B cell (primary cell): ENCODE measurements at regions not wholly inside any gene's neighbourhood (a gene's known extent, or its start where the extent isn't known, plus 50 kb on each side); places are given as distances from the start of the nearest gene placed in this dataset.

Experiments
- ATAC-seq: fragments of 200-7000 bp; cut with Tn5 transposase; one replicate; pipeline ENCODE4 v1.10.0; 2021; ENCODE audit warnings: low read depth, mild to moderate bottlenecking, moderate number of reproducible peaks, moderate library complexity
- CTCF ChIA-PET: fragments of 350-600 bp; sonication (Branson Sonifier 250); formaldehyde crosslinking; loops from one replicate; lab custom pipeline; 2021; ENCODE audit warnings: antibody characterized with exemption, inconsistent platforms; lab: Charles Lee
- POLR2A ChIA-PET: fragments of 350-600 bp; sonication (Branson Sonifier 250); formaldehyde crosslinking; loops from one replicate; lab custom pipeline; 2021; ENCODE audit warnings: antibody characterized with exemption; lab: Charles Lee
- DNase-seq: peaks from one replicate; pipeline ENCODE4 v3.0.0; 2013
- H2AFZ ChIP-seq: 2 replicates; pipeline ENCODE4 v1.6.1; 2012; ENCODE audit warnings: mild to moderate bottlenecking, low read depth, low read length; ENCODE audit not compliant: insufficient read depth, poor library complexity, severe bottlenecking
- H3K27ac ChIP-seq, 2 donors: 1 replicate in 1 of 2; 2 replicates in 1 of 2; pipeline ENCODE4 v1.5.1; 2012 to 2013; ENCODE audit warnings: low read length in 2 of 2, mild to moderate bottlenecking in 2 of 2, moderate library complexity in 1 of 2
- H3K27me3 ChIP-seq, 4 experiments: fragments of 200-600 bp in 1 of 4; sonication (generic) in 1 of 4; replicated peaks in 1 of 4; 1 replicate in 2 of 4; 2 replicates in 2 of 4; pipeline versions ENCODE4 v1.6.1 to v1.7.0; 2013 to 2016; ENCODE audit warnings: low read length in 3 of 4, mild to moderate bottlenecking in 2 of 4, mixed read lengths in 1 of 4, moderate library complexity in 1 of 4; ENCODE audit not compliant: insufficient read depth in 4 of 4, control insufficient read depth in 3 of 4; ENCODE audit errors: control extremely low read depth in 1 of 4
- H3K36me3 ChIP-seq, 2 experiments: replicated peaks in 1 of 2; 1 replicate in 1 of 2; 2 replicates in 1 of 2; pipeline versions ENCODE4 v1.6.1 to v1.7.1; 2013; ENCODE audit warnings: low read length in 1 of 2; ENCODE audit not compliant: insufficient read depth in 2 of 2, control insufficient read depth in 1 of 2; ENCODE audit errors: control extremely low read depth in 1 of 2, extremely low read depth in 1 of 2
- H3K4me1 ChIP-seq, 2 donors: fragments of 200-600 bp in 1 of 2; sonication (generic) in 1 of 2; 1 replicate in 1 of 2; 2 replicates in 1 of 2; pipeline versions ENCODE4 v1.5.1 to v1.6.1; 2013 to 2017; ENCODE audit warnings: low read length in 2 of 2; ENCODE audit not compliant: control insufficient read depth in 2 of 2, insufficient read depth in 2 of 2
- H3K4me2 ChIP-seq: replicated peaks from 2 replicates; pipeline ENCODE3; 2012; ENCODE audit warnings: mild to moderate bottlenecking, low read depth, low read length; ENCODE audit not compliant: poor library complexity, severe bottlenecking
- H3K4me3 ChIP-seq, 5 experiments: fragments of 200-600 bp in 1 of 5; sonication (generic) in 1 of 5; 1 replicate in 3 of 5; 2 replicates in 2 of 5; pipeline versions ENCODE4 v1.5.1 to v1.7.0; 2011 to 2016; ENCODE audit warnings: low read length in 4 of 5, mild to moderate bottlenecking in 4 of 5, low read depth in 2 of 5, control low read depth in 1 of 5, moderate library complexity in 1 of 5; ENCODE audit not compliant: insufficient read depth in 1 of 5; ENCODE audit errors: control extremely low read depth in 1 of 5, extremely low read depth in 1 of 5
- H3K79me2 ChIP-seq: fragments of 200-600 bp; sonication (generic); one replicate; pipeline ENCODE4 v1.6.0; 2016; ENCODE audit warnings: low read length; ENCODE audit not compliant: control insufficient read depth, insufficient read depth
- H3K9ac ChIP-seq: fragments of 200-600 bp; sonication (generic); 2 replicates; pipeline ENCODE4 v1.6.1; 2017; ENCODE audit warnings: mild to moderate bottlenecking, low read length, moderate library complexity
- H3K9me3 ChIP-seq, 3 donors: one replicate each; pipeline versions ENCODE4 v1.6.1 to v1.7.1; 2013; ENCODE audit warnings: low read length in 2 of 3; ENCODE audit not compliant: control insufficient read depth in 2 of 3, insufficient read depth in 1 of 3; ENCODE audit errors: control extremely low read depth in 1 of 3
- H4K20me1 ChIP-seq: 2 replicates; pipeline ENCODE4 v1.6.0; 2012; ENCODE audit warnings: mild to moderate bottlenecking, low read length; ENCODE audit not compliant: insufficient read depth, control insufficient read depth, poor library complexity, severe bottlenecking
- H3K27ac Mint-ChIP-seq: one replicate; pipeline ENCODE4 v1.8.0; 2021; ENCODE audit warnings: mixed read lengths
- H3K27me3 Mint-ChIP-seq: one replicate; pipeline ENCODE4 v1.8.0; 2021; ENCODE audit warnings: mixed read lengths
- H3K4me1 Mint-ChIP-seq: one replicate; pipeline ENCODE4 v1.8.0; 2021; ENCODE audit warnings: mixed read lengths
- H3K4me3 Mint-ChIP-seq: one replicate; pipeline ENCODE4 v1.8.0; 2021; ENCODE audit warnings: mixed read lengths
- H3K9me3 Mint-ChIP-seq: one replicate; pipeline ENCODE4 v1.8.0; 2022; ENCODE audit warnings: mixed read lengths; ENCODE audit not compliant: insufficient read depth
- EZH2 ChIP-seq: IDR thresholded peaks from 2 replicates; pipeline ENCODE4 v1.6.1; 2012; ENCODE audit warnings: borderline replicate concordance, low read depth, mild to moderate bottlenecking, moderate library complexity, low read length; ENCODE audit not compliant: insufficient read depth, poor library complexity, severe bottlenecking
- WGBS: methylation state at CpG from one replicate; pipeline ENCODE4 v1.1.5; 2013; ENCODE audit warnings: missing lambda C conversion rate; ENCODE audit not compliant: insufficient coverage; 5-methylcytosine and 5-hydroxymethylcytosine counted together
- intact Hi-C: fragments of 100-400 bp; cut with micrococcal nuclease; formaldehyde crosslinking; loops from one replicate; pipeline ENCODE4 v1.10.0; 2022
- TF ChIP-seq, protein P1 (sequence below): fragments of 200-600 bp; IDR thresholded peaks from one replicate; pipeline ENCODE4 v1.8.0; 2022; ENCODE audit warnings: antibody characterized with exemption, mild to moderate bottlenecking

DNA sequence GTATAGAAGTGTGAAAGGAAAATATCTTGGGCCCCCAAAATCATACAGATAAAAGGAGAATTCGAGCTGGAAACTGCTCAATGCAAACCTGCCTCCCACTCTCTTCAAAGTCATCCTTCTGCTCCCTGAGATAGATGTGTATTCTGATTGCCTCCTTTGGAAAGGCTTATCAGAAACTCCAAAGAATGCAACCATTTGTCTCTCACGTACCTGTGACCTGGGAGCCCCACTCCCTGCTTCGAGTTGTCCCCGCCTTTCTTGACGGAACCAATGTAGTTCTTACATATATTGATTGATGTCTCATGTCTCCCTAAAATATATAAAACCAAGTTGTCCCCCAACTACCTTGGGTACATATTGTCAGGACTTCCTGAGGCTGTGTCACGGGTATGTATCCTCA is 163.8 kb downstream of the DIRAS2 start:
- ChIA-PET POLR2A (no interaction called here), CTCF (no interaction called here)
- Histone ChIP-seq H3K4me2 (no peak overlapping the region), H2AFZ (no peak overlapping the region), H3K79me2 (no peaks in the 10 kb centered on the region), H3K4me3 (no peak overlapping the region), H4K20me1 (no peaks in the 10 kb centered on the region), H3K4me1 (no peaks in the 10 kb centered on the region), H3K27ac (no peak overlapping the region), H3K9ac (no peak overlapping the region), H3K27me3 (peaks cover 0 to 2% (median 0%) of the 10 kb centered on the region in 4 experiments), H3K36me3 (no peaks in the 10 kb centered on the region), H3K9me3 (no peaks in the 10 kb centered on the region)
- H3K4me3 Mint-ChIP-seq, result no peak overlapping the region
- no peak overlapping the region for H3K27ac Mint-ChIP-seq
- TF ChIP-seq, protein P1, sequence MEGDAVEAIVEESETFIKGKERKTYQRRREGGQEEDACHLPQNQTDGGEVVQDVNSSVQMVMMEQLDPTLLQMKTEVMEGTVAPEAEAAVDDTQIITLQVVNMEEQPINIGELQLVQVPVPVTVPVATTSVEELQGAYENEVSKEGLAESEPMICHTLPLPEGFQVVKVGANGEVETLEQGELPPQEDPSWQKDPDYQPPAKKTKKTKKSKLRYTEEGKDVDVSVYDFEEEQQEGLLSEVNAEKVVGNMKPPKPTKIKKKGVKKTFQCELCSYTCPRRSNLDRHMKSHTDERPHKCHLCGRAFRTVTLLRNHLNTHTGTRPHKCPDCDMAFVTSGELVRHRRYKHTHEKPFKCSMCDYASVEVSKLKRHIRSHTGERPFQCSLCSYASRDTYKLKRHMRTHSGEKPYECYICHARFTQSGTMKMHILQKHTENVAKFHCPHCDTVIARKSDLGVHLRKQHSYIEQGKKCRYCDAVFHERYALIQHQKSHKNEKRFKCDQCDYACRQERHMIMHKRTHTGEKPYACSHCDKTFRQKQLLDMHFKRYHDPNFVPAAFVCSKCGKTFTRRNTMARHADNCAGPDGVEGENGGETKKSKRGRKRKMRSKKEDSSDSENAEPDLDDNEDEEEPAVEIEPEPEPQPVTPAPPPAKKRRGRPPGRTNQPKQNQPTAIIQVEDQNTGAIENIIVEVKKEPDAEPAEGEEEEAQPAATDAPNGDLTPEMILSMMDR, result no peak
- TF ChIP-seq EZH2, result no peak
- peaks cover 4% of the 10 kb centered on the region for H3K27me3 Mint-ChIP-seq
- no CpG with 5 or more reads among the region's 6 CpGs for WGBS
- H3K4me1 Mint-ChIP-seq, result no peaks in the 10 kb centered on the region
- DNase-seq (no peak), ATAC-seq (no peak)
- intact Hi-C loops, result no loop called here
- H3K9me3 Mint-ChIP-seq, result no peaks in the 10 kb centered on the region

DNA sequence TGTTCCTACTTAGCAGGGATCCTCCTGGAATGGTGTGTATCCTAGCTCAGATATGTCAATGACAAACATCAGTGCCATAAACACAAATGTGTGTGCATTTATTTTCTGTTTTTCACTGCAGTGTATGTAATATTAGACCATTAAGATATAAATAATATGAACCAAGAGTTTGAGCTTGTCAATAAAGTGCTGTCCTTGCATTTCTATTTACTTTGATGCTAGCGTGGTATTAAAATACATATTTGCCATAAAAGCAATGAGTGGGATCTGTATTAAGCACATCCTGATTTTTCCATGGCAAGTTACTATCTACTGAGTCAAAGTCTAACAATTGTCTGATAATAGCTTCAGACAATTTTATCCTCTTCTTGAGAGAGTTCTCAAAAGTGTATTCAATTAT is 157.6 kb downstream of the DIRAS2 start:
- Mint-ChIP-seq H3K27ac (no peak overlapping the region), H3K27me3 (peaks cover 27% of the 10 kb centered on the region), H3K4me3 (no peak overlapping the region), H3K9me3 (peaks cover 7% of the 10 kb centered on the region), H3K4me1 (no peaks in the 10 kb centered on the region)
- H3K4me3 ChIP-seq, result no peak overlapping the region
- no peaks in the 10 kb centered on the region for H3K79me2 ChIP-seq
- ChIA-PET CTCF (no interaction called here), POLR2A (no interaction called here)
- H3K4me1 ChIP-seq, result no peaks in the 10 kb centered on the region
- no peak for TF ChIP-seq EZH2
- TF ChIP-seq, protein P1, result no peak
- WGBS, result no CpG with 5 or more reads among the region's 1 CpG
- H3K4me2 ChIP-seq, result no peak overlapping the region
- H3K9ac ChIP-seq, result no peak overlapping the region
- ATAC-seq (no peak), DNase-seq (no peak)
- intact Hi-C loops, result no loop called here
- no peaks in the 10 kb centered on the region for H3K36me3 ChIP-seq
- peaks cover 0 to 4% (median 3%) of the 10 kb centered on the region in 3 donors for H3K9me3 ChIP-seq
- no peaks in the 10 kb centered on the region for H4K20me1 ChIP-seq
- H2AFZ ChIP-seq, result no peak overlapping the region
- no peak overlapping the region for H3K27ac ChIP-seq
- peaks cover 0 to 2% (median 0%) of the 10 kb centered on the region in 4 experiments for H3K27me3 ChIP-seq
